ENCODE measurements at regions not wholly inside any gene's neighbourhood (a gene's known extent, or its start where the extent isn't known, plus 50 kb on each side); places are given as distances from the start of the nearest gene placed in this dataset.
A peak's percentile ranks its signal among the peaks of the same experiment; 100 is the strongest.
"Not testable (repeated sequence)": the region's sequence is repeated elsewhere in the genome, so short reads cannot be mapped to it uniquely, and the experiment has no call there.

DNA sequence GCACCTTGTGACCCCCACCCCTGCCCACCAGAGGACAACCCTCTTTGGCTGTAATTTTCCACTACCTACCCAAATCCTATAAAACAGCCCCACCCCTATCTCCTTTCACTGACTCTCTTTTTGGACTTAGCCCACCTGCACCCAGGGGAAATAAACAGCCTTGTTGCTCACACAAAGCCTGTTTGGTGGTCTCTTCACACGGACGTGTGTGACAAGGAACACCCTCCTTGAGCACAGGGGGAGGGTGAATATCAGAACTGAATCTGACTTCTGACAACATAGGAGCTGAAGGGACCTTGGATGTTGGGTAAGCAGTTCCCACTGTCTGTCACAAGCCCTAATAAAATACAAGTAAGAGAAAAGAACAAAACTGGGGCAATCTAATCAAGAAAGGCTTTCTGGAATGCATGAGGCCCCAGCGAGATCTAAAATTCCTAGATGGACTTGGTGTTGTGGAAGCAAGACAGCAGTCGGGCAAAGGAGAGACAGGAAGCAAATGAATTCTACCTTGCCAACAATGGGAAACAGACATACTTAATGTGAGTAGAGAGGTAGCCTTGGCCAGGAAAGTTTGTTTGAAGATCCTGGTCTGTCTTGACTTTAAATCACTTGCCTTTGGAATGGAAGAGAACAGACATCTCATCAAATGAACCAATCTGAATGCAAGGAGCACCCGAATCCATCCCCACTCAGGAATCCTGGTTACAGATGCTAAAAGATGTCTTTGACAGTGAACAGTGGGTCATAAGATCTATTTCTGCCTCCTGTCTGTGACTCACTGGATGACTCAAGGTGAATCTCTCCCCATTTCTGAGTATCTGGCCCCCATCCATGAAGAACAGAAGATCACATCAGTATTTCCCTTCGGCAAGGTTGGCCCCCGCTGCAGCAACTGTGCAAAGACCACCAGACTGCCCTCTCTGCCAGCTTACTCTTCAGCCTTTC, 53.3 kb downstream of the OLFML3 start:
- DNase-seq = peak; percentile 93

DNA sequence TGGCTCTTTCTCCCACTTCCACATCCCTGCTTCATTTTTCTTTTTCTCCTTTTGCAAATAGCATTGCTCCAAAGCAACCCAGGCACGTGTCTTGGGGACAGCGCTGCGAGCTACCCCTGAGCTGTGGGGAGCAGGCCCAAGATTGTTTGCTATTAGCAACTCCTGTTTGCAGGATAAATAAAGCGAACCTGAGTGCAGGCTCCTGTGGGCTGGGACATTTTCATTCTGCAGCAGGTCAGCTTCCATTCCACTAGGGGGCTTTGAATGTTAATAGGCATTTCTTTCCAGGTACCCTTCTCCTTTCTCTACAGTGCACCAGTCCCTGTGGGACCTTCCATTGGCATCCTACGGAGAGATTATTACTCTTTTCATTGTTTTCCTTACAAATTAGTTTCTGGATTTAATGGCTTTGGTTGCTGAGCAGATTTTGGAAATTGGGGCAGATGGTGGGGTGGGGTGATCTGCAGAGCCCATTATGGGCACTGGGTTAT, 54.0 kb downstream of the OLFML3 start:
- peak; percentile 39 for DNase-seq

DNA sequence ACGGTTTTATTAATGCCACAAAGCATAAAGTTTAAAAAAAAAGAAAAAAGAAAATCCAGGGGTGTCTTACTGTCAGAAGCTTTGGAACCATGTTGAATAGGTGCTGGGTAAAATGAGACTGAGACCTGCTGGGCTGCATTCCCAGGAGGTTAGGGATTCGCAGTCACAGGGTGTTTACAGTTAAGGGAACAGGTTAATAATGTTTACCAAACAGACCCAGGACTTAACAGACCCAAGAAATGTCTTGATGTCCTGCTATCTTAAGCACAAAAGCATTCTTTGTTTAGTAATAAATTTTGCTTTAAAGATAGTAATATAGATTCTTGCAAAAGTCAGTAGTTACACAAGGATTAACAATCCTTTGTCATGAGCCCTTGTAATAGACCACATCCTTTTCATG, 54.7 kb downstream of the OLFML3 start:
- peak; percentile 24 for DNase-seq

DNA sequence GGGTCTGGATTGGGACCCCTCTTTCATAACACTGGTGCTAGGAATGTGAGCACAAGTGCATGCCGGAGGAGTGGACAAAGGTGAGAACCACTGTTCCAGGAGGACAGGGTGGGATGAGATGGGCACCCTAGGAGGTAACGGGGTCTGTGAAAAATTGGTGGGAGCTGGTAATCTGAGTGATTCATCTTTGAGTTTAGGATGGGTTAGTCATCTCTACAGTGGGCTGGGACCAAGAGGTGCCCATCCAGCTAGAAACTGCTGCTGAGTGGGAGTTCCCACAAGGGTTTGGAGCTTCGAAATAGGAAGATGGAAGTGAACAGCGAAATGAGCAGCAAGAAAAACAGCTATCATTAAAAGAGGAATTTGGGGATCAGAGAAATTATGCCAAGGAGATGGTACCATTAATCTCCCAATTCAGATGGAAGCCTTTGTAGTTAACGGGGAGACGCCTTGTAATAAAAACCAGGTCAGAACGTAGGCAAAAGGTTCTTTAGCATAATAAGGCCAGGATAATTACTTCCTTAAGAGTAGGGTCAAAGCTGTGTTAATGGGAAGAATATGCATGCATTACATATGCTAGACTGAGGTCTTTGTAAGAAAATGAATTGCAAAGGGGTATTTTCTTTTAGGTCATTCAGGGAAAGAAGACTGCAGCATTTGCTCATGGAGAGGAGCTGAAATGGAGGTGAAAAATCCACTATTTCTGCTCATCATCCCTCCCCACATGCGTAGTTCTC, 55.5 kb downstream of the OLFML3 start:
- no peak for DNase-seq

DNA sequence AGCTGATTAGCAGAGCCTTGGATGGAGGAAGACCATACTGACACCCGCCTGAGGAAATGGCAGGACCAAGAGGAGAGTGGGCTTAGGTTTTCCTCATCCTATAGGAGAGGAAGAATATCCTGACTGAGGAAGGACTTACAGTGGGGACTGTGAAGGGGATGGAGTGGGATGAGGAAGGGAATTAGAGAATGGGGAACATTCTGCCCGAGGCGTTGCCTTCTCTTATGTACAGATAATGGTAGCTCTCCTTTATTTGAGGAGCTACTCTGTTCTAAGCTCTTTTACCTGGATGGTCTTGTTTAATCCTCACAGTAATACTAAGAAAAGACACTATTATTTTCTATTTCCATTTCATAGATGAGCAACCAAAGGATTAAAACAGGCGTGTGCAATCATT, 56.0 kb downstream of the OLFML3 start:
- no peak for DNase-seq

DNA sequence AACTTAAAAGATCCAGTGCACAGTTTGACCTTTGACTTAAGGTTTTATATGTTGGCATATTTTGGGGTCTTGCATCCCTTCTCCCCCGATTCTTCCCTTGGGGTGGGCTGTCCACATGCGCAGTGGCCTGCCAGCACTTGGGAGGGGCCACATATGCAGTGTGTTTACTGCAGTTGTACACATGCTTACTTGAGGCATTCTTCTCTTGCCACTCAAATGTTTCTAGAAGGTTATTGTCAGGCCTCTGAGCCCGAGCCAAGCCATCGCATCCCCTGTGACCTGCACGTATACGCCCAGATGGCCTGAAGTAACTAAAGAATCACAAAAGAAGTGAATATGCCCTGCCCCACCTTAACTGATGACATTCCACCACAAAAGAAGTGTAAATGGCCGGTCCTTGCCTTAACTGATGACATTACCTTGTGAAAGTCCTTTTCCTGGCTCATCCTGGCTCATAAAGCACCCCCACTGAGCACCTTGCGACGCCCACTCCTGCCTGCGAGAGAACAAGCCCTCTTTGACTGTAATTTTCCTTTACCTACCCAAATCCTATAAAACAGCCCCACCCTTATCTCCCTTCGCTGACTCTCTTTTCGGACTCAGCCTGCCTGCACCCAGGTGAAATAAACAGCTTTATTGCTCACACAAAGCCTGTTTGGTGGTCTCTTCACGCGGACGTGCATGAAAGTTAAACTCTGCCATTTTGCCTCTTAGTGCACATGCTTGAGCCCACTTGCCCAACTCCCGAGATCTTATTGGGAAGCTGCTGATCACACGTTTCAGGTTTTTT, 57.8 kb downstream of the OLFML3 start:
- DNase-seq = not testable (repeated sequence)

DNA sequence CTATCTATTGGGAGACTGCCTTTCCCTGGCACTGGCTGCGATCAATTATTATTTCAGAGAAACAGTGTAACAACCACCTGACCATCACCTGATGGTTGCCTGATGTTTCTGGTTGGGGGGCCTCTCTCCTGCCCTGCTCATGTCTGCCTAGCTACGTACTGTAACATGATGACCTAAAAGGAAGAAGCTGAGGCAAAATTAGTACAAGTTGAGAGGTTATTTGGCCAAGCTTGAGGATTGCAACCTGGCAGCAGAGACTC, 58.3 kb downstream of the OLFML3 start:
- no peak for DNase-seq

DNA sequence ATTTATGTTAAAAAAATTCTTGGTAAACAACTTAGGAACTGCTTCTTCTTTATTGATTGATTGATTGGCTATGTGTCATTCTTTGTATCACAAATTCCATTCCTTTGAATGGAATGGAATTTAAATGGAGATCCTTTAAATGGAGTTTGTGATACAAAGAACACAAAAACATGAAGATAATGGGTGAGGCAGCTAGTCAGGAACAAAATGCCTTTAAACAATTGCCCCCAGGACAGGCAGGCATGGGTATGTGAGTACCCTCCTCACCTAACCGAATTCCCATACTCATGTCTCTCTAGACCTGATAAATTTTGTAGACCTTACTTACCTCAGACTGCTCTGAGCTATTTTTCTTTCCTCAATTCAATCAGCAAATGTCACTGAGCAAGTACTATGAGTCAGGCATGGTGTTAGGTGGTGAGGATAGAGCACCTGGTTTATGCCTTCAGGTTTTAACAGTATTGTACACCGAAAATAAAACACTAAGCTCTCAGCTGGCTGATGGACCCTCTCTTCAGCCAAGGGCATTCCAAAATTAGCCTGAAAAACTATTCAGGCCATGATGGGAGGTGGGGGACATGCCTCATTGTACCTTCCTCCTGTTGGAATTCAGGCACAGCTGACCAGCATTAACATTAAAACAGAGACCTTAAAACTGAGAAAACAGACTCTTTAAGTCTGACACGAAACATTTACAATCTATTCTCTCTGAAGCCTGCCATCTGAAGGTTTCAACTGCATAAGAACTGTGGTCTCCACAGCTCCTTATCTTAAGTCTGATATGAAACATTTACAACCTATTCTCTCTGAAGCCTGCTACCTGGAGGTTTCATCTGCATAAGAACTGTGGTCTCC, 58.9 kb downstream of the OLFML3 start:
- DNase-seq = no peak
